GM12864 (cell line): ENCODE measurements at regions not wholly inside any gene's neighbourhood (a gene's known extent, or its start where the extent isn't known, plus 50 kb on each side); places are given as distances from the start of the nearest gene placed in this dataset.
A peak's percentile ranks its signal among the peaks of the same experiment; 100 is the strongest.

Experiments used
- DNase-seq: peaks from one replicate; pipeline ENCODE4 v3.0.0-alpha.2; 2011; ENCODE audit warnings: low read depth
- H3K4me3 ChIP-seq: 2 replicates; pipeline ENCODE4 v1.5.1; 2011; ENCODE audit warnings: mild to moderate bottlenecking, low read depth, low read length, control low read depth
- CTCF ChIP-seq: IDR thresholded peaks from 2 replicates; pipeline ENCODE4 v1.5.1; 2011; ENCODE audit warnings: low read depth, mild to moderate bottlenecking, moderate library complexity, low read length, control low read depth, inconsistent platforms; ENCODE audit errors: missing control alignments

GRCh38 chr6:27078734-27079357 lies 168.7 kb upstream of the PRSS16 start:
- H3K4me3 ChIP-seq, result peak overlapping the region; percentile 59
- TF ChIP-seq CTCF, result peak; percentile 65
- DNase-seq, result peak; percentile 16

- DNase-seq, result no peak
- no peak overlapping the region for H3K4me3 ChIP-seq
- no peak for TF ChIP-seq CTCF
These were observed 166.3 kb upstream of the PRSS16 start for GRCh38 chr6:27081188-27081587.

GRCh38 chr6:27081931-27082330 lies 165.6 kb upstream of the PRSS16 start:
- no peak overlapping the region for H3K4me3 ChIP-seq
- DNase-seq, result no peak
- TF ChIP-seq CTCF, result no peak

- H3K4me3 ChIP-seq, result no peak overlapping the region
- TF ChIP-seq CTCF, result no peak
- DNase-seq, result no peak
These were observed 159.4 kb upstream of the PRSS16 start for GRCh38 chr6:27088068-27088467.

GRCh38 chr6:27091661-27092315 lies 155.7 kb upstream of the PRSS16 start:
- DNase-seq, result peak; percentile 68
- H3K4me3 ChIP-seq, result peak overlapping the region; percentile 11
- no peak for TF ChIP-seq CTCF

- DNase-seq, result no peak
- peak overlapping the region; percentile 11 for H3K4me3 ChIP-seq
- no peak for TF ChIP-seq CTCF
These were observed 155.2 kb upstream of the PRSS16 start for GRCh38 chr6:27092316-27092692.

- no peak overlapping the region for H3K4me3 ChIP-seq
- TF ChIP-seq CTCF, result no peak
- no peak for DNase-seq
These were observed 151.6 kb upstream of the PRSS16 start for GRCh38 chr6:27095914-27096313.
